ENCODE measurements at regions not wholly inside any gene's neighbourhood (a gene's known extent, or its start where the extent isn't known, plus 50 kb on each side); places are given as distances from the start of the nearest gene placed in this dataset.

DNA sequence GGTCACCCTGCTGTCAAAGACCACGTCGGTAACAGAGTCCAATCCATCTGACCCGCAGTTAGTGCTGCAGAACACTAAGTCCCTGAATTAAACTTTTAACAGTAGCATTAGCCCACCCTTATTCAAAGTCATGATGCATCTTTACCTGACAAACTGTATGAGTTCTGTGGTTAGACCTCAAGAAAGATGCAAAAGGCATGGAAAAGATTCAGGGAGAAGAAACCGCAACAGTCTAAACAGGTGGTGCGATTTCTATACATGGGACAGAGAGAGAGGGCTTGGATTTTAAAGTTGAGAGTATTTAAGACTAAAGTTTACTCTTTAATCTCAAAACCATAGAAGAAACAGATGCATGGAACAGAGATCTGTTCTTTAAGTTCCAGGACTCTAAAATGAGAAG, 103.3 kb upstream of the NFE2L3 start:
- CTCF ChIA-PET: no interaction called here

More for the DNA sequence above, 103.3 kb upstream of the NFE2L3 start:
- TF ChIP-seq EZH2phosphoT487 (IDR thresholded peaks at IDR 0.05; ENCODE audit: borderline replicate concordance) (no peak), FOSL1 (IDR thresholded peaks at IDR 0.05; ENCODE audit: low read depth) (no peak), JUND (IDR thresholded peaks at IDR 0.05) (no peak), SRF (IDR thresholded peaks at IDR 0.05; ENCODE audit: low read depth) (no peak), TCF7L2 (IDR thresholded peaks at IDR 0.05; ENCODE audit: borderline replicate concordance, extremely low read depth, insufficient read depth, insufficient read length) (no peak), SP1 (IDR thresholded peaks at IDR 0.05; ENCODE audit: low read depth) (no peak), EZH2 (IDR thresholded peaks at IDR 0.05) (no peak), MAX (IDR thresholded peaks at IDR 0.05) (no peak), ZBTB33 (IDR thresholded peaks at IDR 0.05; ENCODE audit: extremely low read depth, insufficient replicate concordance, low read length) (no peak), YY1 (IDR thresholded peaks at IDR 0.05; ENCODE audit: extremely low read depth, insufficient replicate concordance, low read depth, low read length) (no peak), CTCF (IDR thresholded peaks at IDR 0.05 in 2 of 3, conservative IDR thresholded peaks at IDR 0.05 in 1 of 3; ENCODE audit: borderline replicate concordance in 1 of 3, insufficient read depth in 1 of 3, low read depth in 2 of 3, low read length in 2 of 3) (no peak), EGR1 (IDR thresholded peaks at IDR 0.05; ENCODE audit: low read depth) (no peak), CBX3 (IDR thresholded peaks at IDR 0.05; ENCODE audit: low read depth) (no peak), ZFX (IDR thresholded peaks at IDR 0.05) (no peak), ZNF274 (IDR thresholded peaks at IDR 0.05; ENCODE audit: low read depth, low read length) (no peak), CEBPB (IDR thresholded peaks at IDR 0.05; ENCODE audit: low read depth) (no peak)
- TF ChIP-seq, protein P1, sequence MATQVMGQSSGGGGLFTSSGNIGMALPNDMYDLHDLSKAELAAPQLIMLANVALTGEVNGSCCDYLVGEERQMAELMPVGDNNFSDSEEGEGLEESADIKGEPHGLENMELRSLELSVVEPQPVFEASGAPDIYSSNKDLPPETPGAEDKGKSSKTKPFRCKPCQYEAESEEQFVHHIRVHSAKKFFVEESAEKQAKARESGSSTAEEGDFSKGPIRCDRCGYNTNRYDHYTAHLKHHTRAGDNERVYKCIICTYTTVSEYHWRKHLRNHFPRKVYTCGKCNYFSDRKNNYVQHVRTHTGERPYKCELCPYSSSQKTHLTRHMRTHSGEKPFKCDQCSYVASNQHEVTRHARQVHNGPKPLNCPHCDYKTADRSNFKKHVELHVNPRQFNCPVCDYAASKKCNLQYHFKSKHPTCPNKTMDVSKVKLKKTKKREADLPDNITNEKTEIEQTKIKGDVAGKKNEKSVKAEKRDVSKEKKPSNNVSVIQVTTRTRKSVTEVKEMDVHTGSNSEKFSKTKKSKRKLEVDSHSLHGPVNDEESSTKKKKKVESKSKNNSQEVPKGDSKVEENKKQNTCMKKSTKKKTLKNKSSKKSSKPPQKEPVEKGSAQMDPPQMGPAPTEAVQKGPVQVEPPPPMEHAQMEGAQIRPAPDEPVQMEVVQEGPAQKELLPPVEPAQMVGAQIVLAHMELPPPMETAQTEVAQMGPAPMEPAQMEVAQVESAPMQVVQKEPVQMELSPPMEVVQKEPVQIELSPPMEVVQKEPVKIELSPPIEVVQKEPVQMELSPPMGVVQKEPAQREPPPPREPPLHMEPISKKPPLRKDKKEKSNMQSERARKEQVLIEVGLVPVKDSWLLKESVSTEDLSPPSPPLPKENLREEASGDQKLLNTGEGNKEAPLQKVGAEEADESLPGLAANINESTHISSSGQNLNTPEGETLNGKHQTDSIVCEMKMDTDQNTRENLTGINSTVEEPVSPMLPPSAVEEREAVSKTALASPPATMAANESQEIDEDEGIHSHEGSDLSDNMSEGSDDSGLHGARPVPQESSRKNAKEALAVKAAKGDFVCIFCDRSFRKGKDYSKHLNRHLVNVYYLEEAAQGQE (IDR thresholded peaks at IDR 0.05; ENCODE audit: low read depth): no peak
- TF ChIP-seq, protein P2, sequence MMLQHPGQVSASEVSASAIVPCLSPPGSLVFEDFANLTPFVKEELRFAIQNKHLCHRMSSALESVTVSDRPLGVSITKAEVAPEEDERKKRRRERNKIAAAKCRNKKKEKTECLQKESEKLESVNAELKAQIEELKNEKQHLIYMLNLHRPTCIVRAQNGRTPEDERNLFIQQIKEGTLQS (IDR thresholded peaks at IDR 0.05): no peak
- BruUV-seq (replicated peaks): no TSS peak
- H3K9me2 ChIP-seq (ENCODE audit: insufficient read depth): no peaks in the 10 kb centered on the region
- ATAC-seq: no peak
- POLR2A ChIA-PET: no interaction called here
- H3K79me2 ChIP-seq (ENCODE audit: insufficient read depth, low read length): no peaks in the 10 kb centered on the region
- no peak overlapping the region for H3K9ac ChIP-seq (ENCODE audit: low read length)
- no peaks in the 10 kb centered on the region for H4K20me1 ChIP-seq (ENCODE audit: insufficient read depth)
- H3K4me2 ChIP-seq (ENCODE audit: low read length): no peak overlapping the region
- H3K4me3 ChIP-seq (replicated peaks in 1 of 2; ENCODE audit: low read depth in 1 of 2, low read length in 2 of 2): no peak overlapping the region
- H3K27ac ChIP-seq (ENCODE audit: low read depth, low read length): no peak overlapping the region
- peaks cover 0 to 12% of the 10 kb centered on the region in 2 experiments; a peak in 2 of 4 replicates for H3K4me1 ChIP-seq (ENCODE audit: control insufficient read depth in 1 of 2, insufficient read depth in 2 of 2, low read length in 2 of 2)
- no peak for DNase-seq (ENCODE audit: low read depth, low spot score)
- RAD21 ChIA-PET (ENCODE audit: low non-redundant PET in 1 of 2, low total read pairs in 2 of 2, uncharacterized antibody in 2 of 2, unreplicated experiment in 2 of 2): no interaction called here
- H3K27me3 ChIP-seq (ENCODE audit: insufficient read depth, low read length): no peaks in the 10 kb centered on the region
- H3K9me3 ChIP-seq (ENCODE audit: control insufficient read depth in 1 of 2, insufficient read depth in 1 of 2, low read depth in 1 of 2, low read length in 2 of 2): no peaks in the 10 kb centered on the region; a peak in 1 of 4 replicates
- intact Hi-C loops (cut with micrococcal nuclease): no loop called here
- no peaks in the 10 kb centered on the region for H3K36me3 ChIP-seq (ENCODE audit: control insufficient read depth in 1 of 2, insufficient read depth in 2 of 2, low read length in 2 of 2)
- no peak overlapping the region for H2AFZ ChIP-seq (ENCODE audit: low read depth, low read length, poor library complexity, severe bottlenecking)

Measured in HCT116 (cell line).